SU-DHL-6 (cell line): ENCODE measurements at regions not wholly inside any gene's neighbourhood (a gene's known extent, or its start where the extent isn't known, plus 50 kb on each side); places are given as distances from the start of the nearest gene placed in this dataset.

Source experiments
- EZH2phosphoT487 ChIP-seq: fragments of 200-600 bp; sonication (generic), shearing (Covaris generic); conservative IDR thresholded peaks from 2 replicates; pipeline ENCODE4 v1.6.1; 2018; ENCODE audit warnings: mild to moderate bottlenecking, antibody characterized with exemption, low read length, moderate library complexity, mixed read lengths
- TF ChIP-seq, protein P1 (sequence below): fragments of 200-600 bp; sonication (generic); IDR thresholded peaks from one replicate; pipeline ENCODE4 v1.5.1; 2017; ENCODE audit warnings: antibody characterized with exemption, mild to moderate bottlenecking, low read length, moderate library complexity; ENCODE audit not compliant: insufficient read depth, poor library complexity, severe bottlenecking

DNA sequence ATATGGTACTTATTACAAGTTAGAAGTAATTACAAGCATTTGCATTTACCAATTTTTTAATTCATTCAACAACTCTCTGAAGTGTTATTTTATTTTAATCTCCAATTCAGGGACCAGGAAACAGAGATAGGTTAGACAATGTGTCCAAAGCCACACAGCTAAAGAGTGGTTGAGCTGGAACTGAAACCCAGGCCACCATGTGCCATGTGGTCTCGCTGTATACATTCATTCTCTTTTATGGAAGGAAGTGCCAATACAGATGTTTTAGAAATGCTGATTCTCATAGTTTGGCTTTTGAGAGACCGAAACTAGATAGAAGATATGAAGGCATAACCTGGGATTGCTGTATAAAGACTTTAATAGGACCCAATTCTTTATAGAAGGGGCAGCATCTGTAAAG, 684.6 kb upstream of the ID2 start:
- TF ChIP-seq, protein P1, sequence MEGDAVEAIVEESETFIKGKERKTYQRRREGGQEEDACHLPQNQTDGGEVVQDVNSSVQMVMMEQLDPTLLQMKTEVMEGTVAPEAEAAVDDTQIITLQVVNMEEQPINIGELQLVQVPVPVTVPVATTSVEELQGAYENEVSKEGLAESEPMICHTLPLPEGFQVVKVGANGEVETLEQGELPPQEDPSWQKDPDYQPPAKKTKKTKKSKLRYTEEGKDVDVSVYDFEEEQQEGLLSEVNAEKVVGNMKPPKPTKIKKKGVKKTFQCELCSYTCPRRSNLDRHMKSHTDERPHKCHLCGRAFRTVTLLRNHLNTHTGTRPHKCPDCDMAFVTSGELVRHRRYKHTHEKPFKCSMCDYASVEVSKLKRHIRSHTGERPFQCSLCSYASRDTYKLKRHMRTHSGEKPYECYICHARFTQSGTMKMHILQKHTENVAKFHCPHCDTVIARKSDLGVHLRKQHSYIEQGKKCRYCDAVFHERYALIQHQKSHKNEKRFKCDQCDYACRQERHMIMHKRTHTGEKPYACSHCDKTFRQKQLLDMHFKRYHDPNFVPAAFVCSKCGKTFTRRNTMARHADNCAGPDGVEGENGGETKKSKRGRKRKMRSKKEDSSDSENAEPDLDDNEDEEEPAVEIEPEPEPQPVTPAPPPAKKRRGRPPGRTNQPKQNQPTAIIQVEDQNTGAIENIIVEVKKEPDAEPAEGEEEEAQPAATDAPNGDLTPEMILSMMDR = no peak
- no peak for TF ChIP-seq EZH2phosphoT487
